ENCODE measurements at regions not wholly inside any gene's neighbourhood (a gene's known extent, or its start where the extent isn't known, plus 50 kb on each side); places are given as distances from the start of the nearest gene placed in this dataset.
"Not testable (repeated sequence)": the region's sequence is repeated elsewhere in the genome, so short reads cannot be mapped to it uniquely, and the experiment has no call there.

GRCh38 chr2:31675485-31675901, 94.8 kb upstream of the SRD5A2 start:
- CTCF ChIA-PET: no interaction called here
- POLR2A ChIA-PET: no interaction called here

GRCh38 chr2:31674446-31674845, 93.7 kb upstream of the SRD5A2 start:
- ChIA-PET POLR2A (no interaction called here), CTCF (interaction anchor here (0.6 kb wide), 1 partner anchor 10 kb away, joined by 3 read pairs; no protein-coding TSS in a partner anchor)

- CTCF ChIA-PET: interaction anchor here (1.1 kb wide), 1 partner anchor 8 kb away, joined by 4 read pairs; no protein-coding TSS in a partner anchor
- POLR2A ChIA-PET: no interaction called here
Measured at GRCh38 chr2:31666878-31667277, 86.1 kb upstream of the SRD5A2 start.

GRCh38 chr2:31664949-31665724, 84.4 kb upstream of the SRD5A2 start:
- CTCF ChIA-PET: interaction anchor here (0.6 kb wide), 1 partner anchor 9 kb away, joined by 3 read pairs; no protein-coding TSS in a partner anchor
- POLR2A ChIA-PET: no interaction called here

- POLR2A ChIA-PET: no interaction called here
- CTCF ChIA-PET: no interaction called here
Measured at GRCh38 chr2:31660812-31661335, 80.1 kb upstream of the SRD5A2 start.

GRCh38 chr2:31660165-31660564, 79.4 kb upstream of the SRD5A2 start:
- ChIA-PET CTCF (no interaction called here), POLR2A (no interaction called here)

- ChIA-PET CTCF (no interaction called here), POLR2A (no interaction called here)
Measured at GRCh38 chr2:31654241-31654640, 73.5 kb upstream of the SRD5A2 start.

GRCh38 chr2:31651736-31652135, 71.0 kb upstream of the SRD5A2 start:
- ChIA-PET POLR2A (no interaction called here), CTCF (no interaction called here)

- POLR2A ChIA-PET: no interaction called here
- CTCF ChIA-PET: no interaction called here
Measured at GRCh38 chr2:31651267-31651666, 70.5 kb upstream of the SRD5A2 start.

- CTCF ChIA-PET: no interaction called here
- POLR2A ChIA-PET: no interaction called here
Measured at GRCh38 chr2:31644551-31644950, 63.8 kb upstream of the SRD5A2 start.

GRCh38 chr2:31642707-31643106, 62.0 kb upstream of the SRD5A2 start:
- POLR2A ChIA-PET: no interaction called here
- CTCF ChIA-PET: no interaction called here

GRCh38 chr2:31632201-31632600, 51.5 kb upstream of the SRD5A2 start:
- CTCF ChIA-PET, POLR2A ChIA-PET: not testable (repeated sequence)

All from activated CD8-positive, alpha-beta memory T cell treated with anti-CD3 and anti-CD28 coated beads for 36 hours (primary cell).